ENCODE measurements at regions not wholly inside any gene's neighbourhood (a gene's known extent, or its start where the extent isn't known, plus 50 kb on each side); places are given as distances from the start of the nearest gene placed in this dataset.
"Not testable (repeated sequence)": the region's sequence is repeated elsewhere in the genome, so short reads cannot be mapped to it uniquely, and the experiment has no call there.

DNA sequence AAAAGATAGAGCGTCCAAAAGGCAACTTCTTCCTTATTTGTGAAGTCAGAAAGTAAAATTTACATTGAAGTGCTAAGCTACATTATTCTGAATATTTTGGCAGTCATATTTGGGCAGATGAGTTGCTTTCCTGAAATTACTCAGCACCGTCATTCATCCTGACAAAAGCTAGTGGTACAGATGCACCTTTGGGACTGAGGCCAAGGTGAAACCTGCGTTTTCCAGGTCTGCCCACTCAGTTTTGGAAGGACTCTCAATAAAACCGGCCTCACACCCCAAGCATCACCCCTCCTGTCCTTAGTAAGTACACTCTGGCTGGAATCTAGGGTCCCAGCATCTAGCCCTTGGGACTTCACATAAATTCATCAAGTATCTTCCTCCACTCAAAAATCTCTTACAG lies 187.5 kb downstream of the TM9SF2 start:
- no peaks in the 10 kb centered on the region for H3K9me3 ChIP-seq (ENCODE audit: control insufficient read depth, insufficient read depth, low read length)
- H3K4me1 ChIP-seq (ENCODE audit: control insufficient read depth, insufficient read depth, low read length), result peaks cover 61% of the 10 kb centered on the region
- peaks cover 15% of the 10 kb centered on the region for H3K27me3 ChIP-seq (ENCODE audit: control insufficient read depth, insufficient read depth, low read length)
- H3K4me3 ChIP-seq (ENCODE audit: low read depth, low read length), result no peak overlapping the region
- H3K36me3 ChIP-seq (ENCODE audit: control insufficient read depth, insufficient read depth, low read length), result no peaks in the 10 kb centered on the region
- H3K9ac ChIP-seq (ENCODE audit: low read depth, low read length), result peak overlapping the region; percentile 16

DNA sequence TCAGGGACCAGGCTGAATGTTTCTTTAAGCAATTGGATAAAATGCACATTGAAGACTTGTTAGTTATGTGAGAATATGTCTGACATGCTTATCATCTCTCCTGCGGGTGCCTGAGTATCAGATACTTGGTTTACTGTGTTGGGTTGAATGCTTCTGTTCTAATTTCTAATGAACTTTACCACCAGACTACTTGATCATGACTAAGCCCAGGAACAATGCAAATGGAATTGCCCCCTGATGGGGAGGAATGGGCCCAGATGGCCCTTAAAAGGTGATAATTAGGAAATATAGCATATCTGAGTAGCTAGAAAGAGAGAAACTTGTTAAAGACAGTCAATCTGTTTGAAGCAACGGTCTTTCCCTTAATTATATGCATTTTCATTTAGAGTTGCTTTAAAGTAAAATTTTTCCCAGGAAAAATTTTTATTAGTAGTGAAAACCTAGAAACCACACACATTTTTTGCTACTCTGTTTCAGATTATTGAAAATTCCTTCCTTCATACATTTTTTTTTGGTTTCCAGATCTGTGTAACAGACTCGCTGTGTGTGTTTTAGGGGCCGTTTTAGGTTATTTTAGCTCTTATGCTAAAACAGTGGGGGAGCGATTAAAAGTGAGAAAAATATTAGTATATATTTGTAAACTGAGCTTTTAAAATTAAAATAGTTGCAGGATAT lies 186.6 kb downstream of the TM9SF2 start:
- H3K4me3 ChIP-seq (ENCODE audit: low read depth, low read length), result peak overlapping the region; percentile 30
- no peaks in the 10 kb centered on the region for H3K9me3 ChIP-seq (ENCODE audit: control insufficient read depth, insufficient read depth, low read length)
- peak overlapping the region; percentile 29 for H3K9ac ChIP-seq (ENCODE audit: low read depth, low read length)
- H3K4me1 ChIP-seq (ENCODE audit: control insufficient read depth, insufficient read depth, low read length), result peaks cover 53% of the 10 kb centered on the region
- H3K27me3 ChIP-seq (ENCODE audit: control insufficient read depth, insufficient read depth, low read length), result peaks cover 14% of the 10 kb centered on the region
- no peaks in the 10 kb centered on the region for H3K36me3 ChIP-seq (ENCODE audit: control insufficient read depth, insufficient read depth, low read length)

DNA sequence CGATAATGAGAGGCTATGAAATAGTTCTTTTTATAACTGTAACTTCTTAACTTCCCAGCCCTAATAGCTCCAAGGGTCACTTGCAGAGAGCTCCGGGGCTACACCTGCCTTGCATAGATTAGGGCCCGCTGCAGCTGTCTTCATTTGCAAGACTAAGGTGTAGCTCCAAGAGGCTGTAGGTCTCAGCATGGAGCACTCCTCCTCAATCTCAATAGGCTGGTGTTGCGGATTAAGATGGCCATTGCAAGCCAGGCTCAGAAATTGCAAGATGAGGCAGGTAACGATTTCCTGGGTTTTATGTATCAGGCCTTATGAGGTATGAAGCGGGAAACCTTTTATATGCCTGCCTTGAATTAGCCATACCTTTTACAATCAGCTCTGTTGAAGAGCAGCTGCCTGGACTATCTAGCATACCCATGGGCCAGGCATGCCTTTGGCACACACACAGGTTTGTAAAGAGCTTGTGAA lies 185.7 kb downstream of the TM9SF2 start:
- Histone ChIP-seq H3K27me3 (ENCODE audit: control insufficient read depth, insufficient read depth, low read length) (peaks cover 10% of the 10 kb centered on the region), H3K4me1 (ENCODE audit: control insufficient read depth, insufficient read depth, low read length) (peaks cover 52% of the 10 kb centered on the region), H3K4me3 (ENCODE audit: low read depth, low read length) (peak overlapping the region; percentile 30), H3K36me3 (ENCODE audit: control insufficient read depth, insufficient read depth, low read length) (no peaks in the 10 kb centered on the region), H3K9ac (ENCODE audit: low read depth, low read length) (peak overlapping the region; percentile 29), H3K9me3 (ENCODE audit: control insufficient read depth, insufficient read depth, low read length) (no peaks in the 10 kb centered on the region)

DNA sequence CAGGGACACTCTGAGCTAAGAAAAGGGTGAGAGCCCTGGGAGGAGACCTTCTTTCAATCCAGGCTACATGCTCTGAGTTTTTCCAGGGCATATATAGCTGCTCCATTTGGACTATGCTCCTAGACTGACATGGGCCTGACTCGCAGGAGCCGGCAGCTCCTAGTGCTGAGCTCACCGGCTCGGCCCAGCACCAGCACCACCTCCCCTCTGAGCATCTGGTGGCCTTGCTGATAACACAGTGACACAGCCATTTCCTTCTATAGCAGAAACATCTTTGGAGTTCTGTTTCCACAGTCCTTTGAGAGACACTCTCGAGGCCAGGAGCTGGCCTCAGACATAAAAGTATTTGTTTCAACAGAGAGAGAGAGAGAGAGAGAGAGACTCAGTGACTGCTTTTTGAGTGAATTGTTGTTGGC lies 184.9 kb downstream of the TM9SF2 start:
- Histone ChIP-seq H3K4me3 (ENCODE audit: low read depth, low read length) (no peak overlapping the region), H3K4me1 (ENCODE audit: control insufficient read depth, insufficient read depth, low read length) (peaks cover 51% of the 10 kb centered on the region), H3K36me3 (ENCODE audit: control insufficient read depth, insufficient read depth, low read length) (no peaks in the 10 kb centered on the region), H3K9me3 (ENCODE audit: control insufficient read depth, insufficient read depth, low read length) (no peaks in the 10 kb centered on the region), H3K27me3 (ENCODE audit: control insufficient read depth, insufficient read depth, low read length) (peaks cover 5% of the 10 kb centered on the region), H3K9ac (ENCODE audit: low read depth, low read length) (no peak overlapping the region)

DNA sequence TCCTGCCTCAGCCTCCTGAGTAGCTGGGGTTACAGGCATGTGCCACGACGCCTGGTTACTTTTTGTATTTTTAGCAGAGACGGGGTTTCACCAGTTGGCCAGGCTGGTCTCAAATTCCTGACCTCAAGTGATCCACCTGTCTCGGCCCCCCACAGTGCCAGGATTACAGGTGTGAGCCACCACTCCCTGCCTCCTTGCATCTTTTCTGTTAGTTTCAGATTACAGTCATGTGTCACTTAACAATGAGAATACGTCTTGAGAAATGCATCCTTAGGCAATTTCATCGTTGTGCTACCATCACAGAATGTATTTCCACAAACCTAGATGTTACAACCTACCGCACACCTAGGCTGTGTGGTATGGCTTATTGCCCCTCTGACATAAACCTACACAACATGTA lies 180.4 kb downstream of the TM9SF2 start:
- no peaks in the 10 kb centered on the region for H3K9me3 ChIP-seq (ENCODE audit: control insufficient read depth, insufficient read depth, low read length)
- peaks cover 22% of the 10 kb centered on the region for H3K4me1 ChIP-seq (ENCODE audit: control insufficient read depth, insufficient read depth, low read length)

DNA sequence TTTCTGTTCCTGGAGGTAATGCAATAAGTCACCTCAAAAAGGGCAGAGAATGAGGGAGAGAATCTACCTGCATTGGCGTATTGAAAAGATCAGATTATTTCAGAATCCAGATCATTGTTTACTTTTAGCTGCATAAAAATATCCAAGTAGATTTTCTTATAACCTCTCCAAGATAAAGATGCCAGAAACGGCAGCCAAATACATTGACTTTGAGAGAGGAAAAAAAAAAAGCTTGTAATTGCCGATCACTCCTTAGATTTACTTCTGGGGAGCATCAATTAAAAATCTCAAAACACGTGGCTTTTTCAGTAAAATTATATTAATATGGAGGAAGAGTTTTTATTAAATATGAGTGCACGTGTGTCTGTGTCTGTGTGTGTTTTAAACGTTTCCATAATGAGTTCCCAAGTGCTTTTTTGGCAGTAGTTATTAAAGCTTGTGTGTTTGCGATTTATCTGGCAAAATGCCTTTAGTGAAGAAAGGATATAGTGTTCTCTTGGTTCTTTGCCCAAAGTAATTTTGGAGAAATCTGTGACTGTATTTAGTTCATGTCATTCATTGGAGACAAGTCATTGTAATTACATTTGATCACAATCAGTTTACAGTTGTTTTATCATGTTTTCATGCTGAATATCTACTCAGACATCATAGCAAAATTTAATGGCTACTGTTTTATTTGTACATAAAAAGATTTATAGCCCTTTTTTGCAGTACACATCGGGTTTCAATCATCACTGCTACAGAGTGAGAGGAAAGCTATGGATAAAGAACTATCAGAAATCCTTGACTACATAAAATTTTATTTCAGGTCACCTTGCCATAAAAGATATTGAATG lies 176.1 kb downstream of the TM9SF2 start:
- H3K27me3 ChIP-seq (ENCODE audit: control insufficient read depth, insufficient read depth, low read length), result no peaks in the 10 kb centered on the region
- H3K4me3 ChIP-seq (ENCODE audit: low read depth, low read length), result no peak overlapping the region
- H3K36me3 ChIP-seq (ENCODE audit: control insufficient read depth, insufficient read depth, low read length), result no peaks in the 10 kb centered on the region
- H3K4me1 ChIP-seq (ENCODE audit: control insufficient read depth, insufficient read depth, low read length), result peaks cover 13% of the 10 kb centered on the region
- H3K9me3 ChIP-seq (ENCODE audit: control insufficient read depth, insufficient read depth, low read length), result no peaks in the 10 kb centered on the region
- no peak overlapping the region for H3K9ac ChIP-seq (ENCODE audit: low read depth, low read length)

More for the DNA sequence above, 180.4 kb downstream of the TM9SF2 start:
- Histone ChIP-seq H3K9ac (ENCODE audit: low read depth, low read length) (no peak overlapping the region), H3K36me3 (ENCODE audit: control insufficient read depth, insufficient read depth, low read length) (no peaks in the 10 kb centered on the region), H3K27me3 (ENCODE audit: control insufficient read depth, insufficient read depth, low read length) (peaks cover 2% of the 10 kb centered on the region), H3K4me3 (ENCODE audit: low read depth, low read length) (no peak overlapping the region)

DNA sequence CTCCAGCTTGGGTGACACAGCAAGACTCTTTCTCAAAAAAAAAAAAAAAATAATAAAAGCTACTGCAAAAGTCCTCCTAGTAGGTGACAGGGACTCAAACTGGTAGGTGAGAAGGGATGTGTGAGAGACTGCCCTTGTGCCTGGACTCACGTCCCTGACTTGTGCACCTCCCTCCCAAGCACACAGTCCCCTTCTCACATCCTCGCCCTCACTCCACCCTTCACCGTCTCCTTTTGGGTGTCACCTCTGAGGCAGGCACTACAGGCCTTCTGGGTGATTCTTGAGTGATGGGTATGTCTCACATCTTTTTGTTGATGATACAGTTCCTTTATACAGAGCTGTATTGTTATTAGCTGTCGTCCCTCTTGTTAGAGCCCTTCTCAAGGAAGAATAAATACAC lies 170.5 kb downstream of the TM9SF2 start:
- H3K9ac ChIP-seq (ENCODE audit: low read depth, low read length), result no peak overlapping the region
- H3K4me1 ChIP-seq (ENCODE audit: control insufficient read depth, insufficient read depth, low read length), result no peaks in the 10 kb centered on the region
- no peak overlapping the region for H3K4me3 ChIP-seq (ENCODE audit: low read depth, low read length)
- no peaks in the 10 kb centered on the region for H3K9me3 ChIP-seq (ENCODE audit: control insufficient read depth, insufficient read depth, low read length)
- no peaks in the 10 kb centered on the region for H3K36me3 ChIP-seq (ENCODE audit: control insufficient read depth, insufficient read depth, low read length)
- H3K27me3 ChIP-seq (ENCODE audit: control insufficient read depth, insufficient read depth, low read length), result no peaks in the 10 kb centered on the region

DNA sequence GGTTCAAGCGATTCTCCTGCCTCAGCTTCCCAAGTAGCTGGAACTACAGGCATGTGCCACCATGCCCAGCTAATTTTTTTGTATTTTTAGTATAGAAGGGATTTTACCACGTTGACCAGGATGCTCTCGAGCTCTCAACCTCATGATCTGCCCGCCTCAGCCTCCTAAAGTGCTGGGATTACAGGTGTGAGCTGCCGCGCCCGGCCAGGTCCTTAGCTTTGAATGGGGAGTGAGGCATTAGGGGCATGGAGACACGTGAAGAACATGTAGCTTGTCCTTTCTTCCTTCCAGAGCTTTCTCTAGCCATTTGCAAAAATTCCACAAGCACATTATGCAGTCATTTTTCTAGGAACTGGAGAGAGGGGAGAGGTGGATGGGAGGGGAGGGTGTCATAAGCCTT lies 167.8 kb downstream of the TM9SF2 start:
- not testable (repeated sequence) for H3K36me3 ChIP-seq (ENCODE audit: control insufficient read depth, insufficient read depth, low read length); H3K4me3 ChIP-seq (ENCODE audit: low read depth, low read length); H3K27me3 ChIP-seq (ENCODE audit: control insufficient read depth, insufficient read depth, low read length); H3K9ac ChIP-seq (ENCODE audit: low read depth, low read length); H3K9me3 ChIP-seq (ENCODE audit: control insufficient read depth, insufficient read depth, low read length); H3K4me1 ChIP-seq (ENCODE audit: control insufficient read depth, insufficient read depth, low read length)

DNA sequence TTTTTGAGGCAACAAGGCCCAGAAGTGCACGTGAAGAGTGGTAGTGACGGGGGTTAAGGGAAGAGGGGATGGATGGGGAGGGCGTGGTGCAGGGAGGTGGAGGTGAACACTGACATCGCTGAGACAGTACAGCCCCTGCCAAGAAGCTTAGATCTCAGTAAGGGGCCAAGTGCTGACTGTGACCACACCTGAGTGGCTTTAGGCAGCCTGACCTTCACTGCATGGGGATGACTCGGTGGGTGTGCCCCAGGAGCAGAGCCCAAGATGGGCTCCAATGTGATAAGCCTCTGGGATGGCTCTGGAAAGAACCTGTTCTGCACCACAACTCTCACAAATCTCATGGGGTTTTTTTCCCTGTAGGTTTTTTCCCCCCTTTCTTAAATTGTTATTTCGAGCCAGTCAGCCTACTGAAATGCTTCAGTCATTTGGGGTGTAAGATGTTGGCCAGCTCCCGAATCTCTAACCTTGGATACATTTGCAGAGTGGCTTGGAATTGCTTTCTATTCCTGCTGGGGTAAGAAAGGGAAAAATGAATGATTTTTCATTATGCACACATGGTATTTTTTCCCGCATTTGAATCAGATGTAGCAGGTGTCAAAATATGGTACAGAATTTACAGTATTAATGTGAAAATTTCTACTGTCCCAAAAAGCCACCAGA lies 165.0 kb downstream of the TM9SF2 start:
- Histone ChIP-seq H3K4me1 (ENCODE audit: control insufficient read depth, insufficient read depth, low read length) (peaks cover 15% of the 10 kb centered on the region), H3K9ac (ENCODE audit: low read depth, low read length) (no peak overlapping the region), H3K36me3 (ENCODE audit: control insufficient read depth, insufficient read depth, low read length) (no peaks in the 10 kb centered on the region), H3K9me3 (ENCODE audit: control insufficient read depth, insufficient read depth, low read length) (no peaks in the 10 kb centered on the region), H3K27me3 (ENCODE audit: control insufficient read depth, insufficient read depth, low read length) (no peaks in the 10 kb centered on the region), H3K4me3 (ENCODE audit: low read depth, low read length) (no peak overlapping the region)

DNA sequence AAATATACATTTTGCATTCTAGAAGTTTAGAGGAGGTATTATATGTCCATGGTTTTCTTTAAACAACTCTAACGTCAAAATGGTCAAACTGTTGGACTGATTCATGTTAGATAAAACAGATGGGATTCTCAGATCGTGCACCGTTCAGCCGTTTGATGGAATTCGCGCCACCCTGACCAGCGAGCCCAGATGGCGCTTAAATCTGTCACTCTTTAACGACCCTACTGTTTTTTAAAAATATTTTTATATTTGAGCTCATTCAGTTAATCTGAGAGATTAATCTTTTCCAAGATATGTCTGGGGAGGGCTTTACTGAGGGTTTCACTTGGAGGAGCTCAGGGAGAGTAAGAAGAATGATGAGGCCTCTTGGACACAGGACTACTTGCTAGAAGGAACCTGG lies 164.4 kb downstream of the TM9SF2 start:
- no peaks in the 10 kb centered on the region for H3K27me3 ChIP-seq (ENCODE audit: control insufficient read depth, insufficient read depth, low read length)
- H3K9me3 ChIP-seq (ENCODE audit: control insufficient read depth, insufficient read depth, low read length), result no peaks in the 10 kb centered on the region
- no peak overlapping the region for H3K9ac ChIP-seq (ENCODE audit: low read depth, low read length)
- H3K4me1 ChIP-seq (ENCODE audit: control insufficient read depth, insufficient read depth, low read length), result peaks cover 19% of the 10 kb centered on the region
- no peak overlapping the region for H3K4me3 ChIP-seq (ENCODE audit: low read depth, low read length)
- H3K36me3 ChIP-seq (ENCODE audit: control insufficient read depth, insufficient read depth, low read length), result no peaks in the 10 kb centered on the region

DNA sequence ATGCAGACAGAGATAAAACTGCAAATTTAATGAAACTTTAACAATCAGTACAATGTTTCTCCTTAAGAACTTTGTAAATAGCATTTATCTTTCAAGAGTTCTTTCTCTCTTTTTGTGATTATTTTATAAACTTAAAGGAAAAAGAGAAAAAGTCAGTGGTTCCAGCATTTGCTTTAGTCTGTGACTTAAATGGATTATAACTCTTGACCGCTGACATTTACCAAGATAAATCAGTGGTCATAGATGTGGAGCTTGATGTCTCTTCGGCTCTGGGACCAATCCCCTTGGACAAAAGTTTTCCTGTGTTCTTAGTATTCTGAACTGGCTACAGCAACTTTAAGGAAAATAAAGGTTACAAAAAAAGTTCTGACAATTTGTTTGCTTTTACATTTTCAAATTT lies 162.6 kb downstream of the TM9SF2 start:
- Histone ChIP-seq H3K27me3 (ENCODE audit: control insufficient read depth, insufficient read depth, low read length) (no peaks in the 10 kb centered on the region), H3K9ac (ENCODE audit: low read depth, low read length) (no peak overlapping the region), H3K4me1 (ENCODE audit: control insufficient read depth, insufficient read depth, low read length) (peaks cover 28% of the 10 kb centered on the region), H3K9me3 (ENCODE audit: control insufficient read depth, insufficient read depth, low read length) (no peaks in the 10 kb centered on the region), H3K36me3 (ENCODE audit: control insufficient read depth, insufficient read depth, low read length) (no peaks in the 10 kb centered on the region), H3K4me3 (ENCODE audit: low read depth, low read length) (no peak overlapping the region)
